Ovary (tissue), 7 donors: ENCODE measurements at regions not wholly inside any gene's neighbourhood (a gene's known extent, or its start where the extent isn't known, plus 50 kb on each side); places are given as distances from the start of the nearest gene placed in this dataset.

Experiments used
- DNase-seq, 5 donors: peaks; one replicate each; pipeline ENCODE4 v3.0.0-alpha.2; 2019 to 2020
- H3K27ac ChIP-seq, 2 donors: fragments of 200-600 bp; one replicate each; pipeline versions ENCODE4 v1.5.1 to v1.8.0; 2019 to 2022
- H3K27me3 ChIP-seq: fragments of 200-600 bp; one replicate; pipeline ENCODE4 v1.8.0; 2022
- H3K36me3 ChIP-seq: fragments of 200-600 bp; sonication (generic); one replicate; pipeline ENCODE4 v1.5.1; 2019
- H3K4me1 ChIP-seq: one replicate; pipeline ENCODE4 v1.8.1; 2013; ENCODE audit warnings: mild to moderate bottlenecking, moderate library complexity; ENCODE audit not compliant: insufficient read depth
- H3K4me3 ChIP-seq: fragments of 200-600 bp; sonication (generic); one replicate; pipeline ENCODE4 v1.5.1; 2017
- H3K9me3 ChIP-seq, 2 donors: fragments of 200-600 bp in 1 of 2; sonication (generic) in 1 of 2; one replicate each; pipeline versions ENCODE4 v1.5.1 to v1.8.1; 2013 to 2019; ENCODE audit warnings: mild to moderate bottlenecking in 1 of 2, moderate library complexity in 1 of 2
- CTCF ChIP-seq, 3 donors: fragments of 450-650 bp in 2 of 3; fragments of 200-600 bp in 1 of 3; IDR thresholded peaks; one replicate each; pipeline versions ENCODE4 v1.5.1 to v1.8.0; 2016 to 2022; ENCODE audit warnings: antibody characterized with exemption in 3 of 3, mild to moderate bottlenecking in 1 of 3
- EP300 ChIP-seq: sonication (generic); formaldehyde crosslinking; IDR thresholded peaks from one replicate; pipeline ENCODE4 v1.6.1; 2017; ENCODE audit warnings: antibody characterized with exemption
- POLR2A ChIP-seq: fragments of 450-650 bp; IDR thresholded peaks from one replicate; pipeline ENCODE4 v1.6.1; 2017; ENCODE audit warnings: antibody characterized with exemption, mild to moderate bottlenecking, moderate library complexity
- WGBS, 3 donors: extraction: QIAGEN DNeasy Blood & Tissue Kit in 1 of 3; methylation state at CpG; one replicate each; pipeline versions ENCODE4 v1.1.5 to v1.1.7; 2013 to 2017; 5-methylcytosine and 5-hydroxymethylcytosine counted together
- intact Hi-C, 4 donors: fragments of 100-400 bp; cut with DNase I; formaldehyde crosslinking; loops; one replicate each; pipeline versions ENCODE4 v1.11.0 to v1.15.1; 2022 to 2023
- donor health status: DM: no; HTN: no; CAD: no; lungs with moderate emphysema.
- donor health status: DM: no; HTN: no; CAD: no.
- donor health status: Bipolar disorder and iron deficiency.
- donor health status: DM: no; HTN: no; CAD: no.
- donor health status: DM: yes; HTN: yes; CAD: no.

DNA sequence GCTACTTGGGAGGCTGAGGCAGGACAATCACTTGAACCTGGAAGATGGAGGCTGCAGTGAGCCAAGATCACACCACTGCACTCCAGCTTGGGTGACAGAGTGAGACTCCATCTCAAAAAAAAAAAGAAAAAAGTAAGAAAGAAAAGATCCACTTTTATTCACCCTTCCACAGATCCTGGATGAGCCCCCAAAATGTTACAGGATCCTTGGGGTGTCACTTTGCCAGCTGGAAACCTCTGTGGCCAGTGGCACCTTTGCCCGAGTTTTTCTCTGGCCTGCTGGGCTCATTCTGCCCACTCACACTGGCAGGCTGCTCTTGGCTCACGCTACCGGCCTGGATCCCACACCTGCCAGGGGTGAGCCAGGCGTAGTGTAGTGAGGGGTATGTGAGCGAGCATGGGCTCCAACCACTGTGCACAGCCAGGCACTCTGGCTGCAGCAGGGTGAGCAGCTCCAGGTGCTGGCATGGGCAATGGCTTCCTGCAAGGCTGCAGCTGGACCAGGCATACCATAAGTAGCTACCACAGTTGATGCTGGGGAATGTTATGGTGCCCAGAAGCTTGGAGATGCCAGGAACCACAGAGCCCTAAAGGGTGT lies 57.8 kb upstream of the C15orf39 start:
- no peak for DNase-seq
- Histone ChIP-seq H3K4me3 (no peak overlapping the region), H3K36me3 (no peaks in the 10 kb centered on the region), H3K27ac (no peak overlapping the region), H3K4me1 (peaks cover 13% of the 10 kb centered on the region), H3K9me3 (peaks cover 0 to 18% of the 10 kb centered on the region in 2 donors), H3K27me3 (no peaks in the 10 kb centered on the region)
- TF ChIP-seq CTCF (IDR thresholded peaks at IDR 0.05) (no peak), POLR2A (no peak), EP300 (no peak)
- intact Hi-C loops = no loop called here
- 87 to 93% (median 92%) methylated on average over 5 of the region's 5 CpGs for WGBS, 3 donors

DNA sequence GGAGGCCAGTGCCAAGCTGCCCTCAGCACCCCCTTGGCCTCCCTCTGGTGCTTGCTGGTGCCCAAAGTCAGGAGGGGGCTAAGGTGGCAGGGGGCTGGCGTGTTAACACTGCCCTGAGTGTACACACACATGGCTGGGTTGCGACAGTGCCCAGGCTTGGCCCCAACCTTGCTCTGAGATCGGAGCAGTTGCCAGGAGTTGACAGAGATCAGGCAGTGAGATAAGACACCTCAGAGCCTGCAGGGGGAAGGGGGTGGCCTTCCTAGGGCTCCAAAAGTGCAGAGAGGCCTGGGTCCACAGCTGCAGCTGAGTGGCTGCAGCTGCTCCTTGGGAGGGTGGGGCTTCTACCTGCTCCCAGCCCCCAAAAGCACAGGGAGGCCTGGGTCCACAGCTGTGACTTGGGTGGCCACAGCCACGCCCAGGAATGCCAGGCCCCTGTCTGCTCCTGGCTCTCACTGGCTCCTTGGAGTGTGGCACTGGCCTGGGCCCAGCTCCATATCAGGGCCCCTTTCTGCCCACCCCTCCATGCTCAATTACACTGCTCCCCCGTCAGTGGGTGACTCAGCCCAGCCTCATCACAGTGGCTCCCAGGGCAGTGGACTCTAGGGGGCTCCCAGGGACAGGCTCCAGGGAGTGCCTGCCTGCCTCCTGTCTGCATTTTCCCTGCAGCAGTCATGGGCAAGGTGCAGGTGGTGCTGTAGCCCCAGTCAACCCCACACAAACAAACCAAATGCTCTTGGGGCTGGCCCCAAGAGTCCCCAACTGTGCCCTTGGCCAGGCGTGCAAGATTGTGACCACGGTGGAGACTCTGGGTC lies 56.4 kb upstream of the C15orf39 start:
- intact Hi-C loops = no loop called here
- peaks cover 0 to 18% of the 10 kb centered on the region in 2 donors for H3K9me3 ChIP-seq
- WGBS, 3 donors = 68 to 78% (median 75%) methylated on average over 7 of the region's 7 CpGs
- no peak for DNase-seq
- no peaks in the 10 kb centered on the region for H3K27me3 ChIP-seq
- peaks cover 2% of the 10 kb centered on the region for H3K4me1 ChIP-seq
- H3K36me3 ChIP-seq = no peaks in the 10 kb centered on the region
- no peak for TF ChIP-seq POLR2A
- no peak for TF ChIP-seq EP300
- TF ChIP-seq CTCF (IDR thresholded peaks at IDR 0.05) = no peak
- H3K4me3 ChIP-seq = no peak overlapping the region
- no peak overlapping the region for H3K27ac ChIP-seq

- no peaks in the 10 kb centered on the region for H3K36me3 ChIP-seq
- H3K27ac ChIP-seq = no peak overlapping the region
- peaks cover 0 to 15% of the 10 kb centered on the region in 2 donors for H3K9me3 ChIP-seq
- no peak for TF ChIP-seq EP300
- no peak for TF ChIP-seq POLR2A
- no peak for TF ChIP-seq CTCF (IDR thresholded peaks at IDR 0.05)
- H3K27me3 ChIP-seq = no peaks in the 10 kb centered on the region
- WGBS, 3 donors = 93 to 94% (median 93%) methylated on average over 2 of the region's 2 CpGs
- intact Hi-C loops = no loop called here
- no peak overlapping the region for H3K4me3 ChIP-seq
- H3K4me1 ChIP-seq = no peaks in the 10 kb centered on the region
- DNase-seq = no peak
Observed at GRCh38 chr15:75148280-75148679, 53.4 kb upstream of the C15orf39 start.

DNA sequence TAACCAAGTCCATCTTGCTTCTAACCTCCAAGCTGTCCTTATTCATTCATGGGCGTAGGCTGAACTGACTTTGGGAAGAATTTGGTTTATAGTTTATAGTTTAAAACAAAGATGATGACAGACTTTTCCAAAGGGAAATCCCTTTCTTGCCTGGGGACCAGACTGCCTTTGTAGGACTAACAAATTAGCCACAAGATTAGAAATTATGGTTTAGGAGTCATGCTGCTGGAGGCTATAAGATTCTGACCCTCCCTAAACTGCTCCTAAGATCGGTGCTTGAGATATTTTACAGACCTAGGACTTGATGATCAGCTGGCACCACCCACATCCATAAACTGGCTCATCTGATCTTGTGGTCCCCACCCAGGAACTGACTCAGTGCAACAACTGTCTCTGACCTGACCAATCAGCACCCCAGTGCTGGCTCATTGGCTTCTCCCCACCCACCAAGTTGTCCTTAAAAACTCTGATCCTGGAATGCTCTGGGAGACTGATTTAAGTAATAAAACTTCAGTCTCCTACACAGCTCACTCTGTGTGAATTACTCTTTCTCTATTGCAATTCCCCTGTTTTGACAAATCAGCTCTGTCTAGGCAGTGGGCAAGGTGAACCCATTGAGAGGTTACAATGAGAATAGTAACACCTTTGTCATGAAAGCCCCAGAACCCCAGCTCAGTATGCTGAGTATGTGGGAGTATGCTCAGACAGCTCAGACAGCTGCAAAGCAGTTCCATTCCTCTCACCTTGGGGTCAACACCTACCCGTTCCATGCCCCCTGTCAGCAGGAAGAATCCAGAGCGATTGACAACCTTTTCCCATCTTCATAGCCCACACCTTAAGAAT lies 51.6 kb upstream of the C15orf39 start:
- WGBS, 3 donors = 67 to 83% (median 75%) methylated on average over 4 of the region's 4 CpGs
- TF ChIP-seq EP300 (no peak), CTCF (IDR thresholded peaks at IDR 0.05) (no peak), POLR2A (no peak)
- no peak for DNase-seq
- no peaks in the 10 kb centered on the region for H3K36me3 ChIP-seq
- H3K9me3 ChIP-seq = no peaks in the 10 kb centered on the region
- intact Hi-C loops = no loop called here
- no peak overlapping the region for H3K27ac ChIP-seq
- no peaks in the 10 kb centered on the region for H3K27me3 ChIP-seq
- H3K4me1 ChIP-seq = no peaks in the 10 kb centered on the region
- no peak overlapping the region for H3K4me3 ChIP-seq
